T-helper 2 cell treated with Interferon-gamma antibody and Interleukin-4, amounts not matched to agents 100 ng/mL and 5 ng/mL, for 36 hours (primary cell): ENCODE measurements at regions not wholly inside any gene's neighbourhood (a gene's known extent, or its start where the extent isn't known, plus 50 kb on each side); places are given as distances from the start of the nearest gene placed in this dataset.

ENCODE experiments used
- intact Hi-C: fragments of 100-400 bp; cut with micrococcal nuclease; formaldehyde crosslinking; loops from one replicate; pipeline ENCODE4 v1.15.1; 2023

- intact Hi-C loops = no loop called here
These were observed 154.1 kb upstream of the CDH19 start for GRCh38 chr18:66757946-66758345.

- intact Hi-C loops = no loop called here
These were observed 150.4 kb upstream of the CDH19 start for GRCh38 chr18:66754335-66754734.

GRCh38 chr18:66752733-66753132 is 148.8 kb upstream of the CDH19 start:
- intact Hi-C loops = no loop called here

GRCh38 chr18:66749481-66750035 is 145.7 kb upstream of the CDH19 start:
- intact Hi-C loops = no loop called here

GRCh38 chr18:66749030-66749429 is 145.1 kb upstream of the CDH19 start:
- intact Hi-C loops = no loop called here

GRCh38 chr18:66742832-66743231 is 138.9 kb upstream of the CDH19 start:
- intact Hi-C loops = no loop called here

- intact Hi-C loops = no loop called here
These were observed 132.0 kb upstream of the CDH19 start for GRCh38 chr18:66735933-66736332.

- intact Hi-C loops = no loop called here
These were observed 130.6 kb upstream of the CDH19 start for GRCh38 chr18:66734451-66734850.

- intact Hi-C loops = no loop called here
These were observed 128.0 kb upstream of the CDH19 start for GRCh38 chr18:66731890-66732289.

GRCh38 chr18:66729442-66730239 is 125.8 kb upstream of the CDH19 start:
- intact Hi-C loops = no loop called here

GRCh38 chr18:66728951-66729350 is 125.1 kb upstream of the CDH19 start:
- intact Hi-C loops = no loop called here

GRCh38 chr18:66727991-66728390 is 124.1 kb upstream of the CDH19 start:
- intact Hi-C loops = no loop called here

GRCh38 chr18:66724664-66725356 is 120.9 kb upstream of the CDH19 start:
- intact Hi-C loops = no loop called here

- intact Hi-C loops = no loop called here
These were observed 118.8 kb upstream of the CDH19 start for GRCh38 chr18:66722671-66723070.

GRCh38 chr18:66708646-66709045 is 104.8 kb upstream of the CDH19 start:
- intact Hi-C loops = no loop called here

- intact Hi-C loops = no loop called here
These were observed 103.6 kb upstream of the CDH19 start for GRCh38 chr18:66707473-66707872.

GRCh38 chr18:66695281-66695680 is 91.4 kb upstream of the CDH19 start:
- intact Hi-C loops = no loop called here

GRCh38 chr18:66694852-66695251 is 91.0 kb upstream of the CDH19 start:
- intact Hi-C loops = no loop called here

- intact Hi-C loops = no loop called here
These were observed 83.7 kb upstream of the CDH19 start for GRCh38 chr18:66687635-66688034.

- intact Hi-C loops = no loop called here
These were observed 79.0 kb upstream of the CDH19 start for GRCh38 chr18:66682855-66683322.

- intact Hi-C loops = no loop called here
These were observed 72.8 kb upstream of the CDH19 start for GRCh38 chr18:66676699-66677098.

GRCh38 chr18:66674286-66674685 is 70.4 kb upstream of the CDH19 start:
- intact Hi-C loops = no loop called here
